ENCODE measurements at regions not wholly inside any gene's neighbourhood (a gene's known extent, or its start where the extent isn't known, plus 50 kb on each side); places are given as distances from the start of the nearest gene placed in this dataset.
"Not testable (repeated sequence)": the region's sequence is repeated elsewhere in the genome, so short reads cannot be mapped to it uniquely, and the experiment has no call there.

GRCh38 chr2:64934530-64934929 lies 54.7 kb upstream of the SLC1A4 start:
- no peak for TF ChIP-seq CTCF (IDR thresholded peaks at IDR 0.05; ENCODE audit: partially characterized antibody, unreplicated experiment)
- peaks cover 5% of the 10 kb centered on the region for H3K27me3 Mint-ChIP-seq (ENCODE audit: unreplicated experiment)
- no peak overlapping the region for H3K4me3 Mint-ChIP-seq (ENCODE audit: unreplicated experiment)
- no peaks in the 10 kb centered on the region for H3K36me3 Mint-ChIP-seq (ENCODE audit: unreplicated experiment)
- H3K4me1 Mint-ChIP-seq (ENCODE audit: low read depth, unreplicated experiment) = no peaks in the 10 kb centered on the region
- no peak for DNase-seq
- no peaks in the 10 kb centered on the region for H3K9me3 Mint-ChIP-seq (ENCODE audit: unreplicated experiment)
- H3K27ac Mint-ChIP-seq (ENCODE audit: unreplicated experiment) = no peak overlapping the region

GRCh38 chr2:64936809-64937208 lies 52.4 kb upstream of the SLC1A4 start:
- no peak overlapping the region for H3K27ac Mint-ChIP-seq (ENCODE audit: unreplicated experiment)
- no peaks in the 10 kb centered on the region for H3K36me3 Mint-ChIP-seq (ENCODE audit: unreplicated experiment)

GRCh38 chr2:64937314-64937686 lies 51.9 kb upstream of the SLC1A4 start:
- H3K9me3 Mint-ChIP-seq (ENCODE audit: unreplicated experiment); H3K4me1 Mint-ChIP-seq (ENCODE audit: low read depth, unreplicated experiment); H3K27ac Mint-ChIP-seq (ENCODE audit: unreplicated experiment); DNase-seq; H3K4me3 Mint-ChIP-seq (ENCODE audit: unreplicated experiment); H3K27me3 Mint-ChIP-seq (ENCODE audit: unreplicated experiment); H3K36me3 Mint-ChIP-seq (ENCODE audit: unreplicated experiment): not testable (repeated sequence)

More at GRCh38 chr2:64936809-64937208, 52.4 kb upstream of the SLC1A4 start:
- no peak for DNase-seq
- Mint-ChIP-seq H3K9me3 (ENCODE audit: unreplicated experiment) (no peaks in the 10 kb centered on the region), H3K4me1 (ENCODE audit: low read depth, unreplicated experiment) (no peaks in the 10 kb centered on the region), H3K4me3 (ENCODE audit: unreplicated experiment) (no peak overlapping the region), H3K27me3 (ENCODE audit: unreplicated experiment) (peaks cover 5% of the 10 kb centered on the region)
- TF ChIP-seq CTCF (IDR thresholded peaks at IDR 0.05; ENCODE audit: partially characterized antibody, unreplicated experiment) = no peak

- no peak for DNase-seq
- no peaks in the 10 kb centered on the region for H3K9me3 Mint-ChIP-seq (ENCODE audit: unreplicated experiment)
- H3K4me1 Mint-ChIP-seq (ENCODE audit: low read depth, unreplicated experiment) = no peaks in the 10 kb centered on the region
- peaks cover 5% of the 10 kb centered on the region for H3K27me3 Mint-ChIP-seq (ENCODE audit: unreplicated experiment)
- no peak overlapping the region for H3K4me3 Mint-ChIP-seq (ENCODE audit: unreplicated experiment)
- no peaks in the 10 kb centered on the region for H3K36me3 Mint-ChIP-seq (ENCODE audit: unreplicated experiment)
- TF ChIP-seq CTCF (IDR thresholded peaks at IDR 0.05; ENCODE audit: partially characterized antibody, unreplicated experiment) = no peak
- H3K27ac Mint-ChIP-seq (ENCODE audit: unreplicated experiment) = no peak overlapping the region
Measured at GRCh38 chr2:64937687-64938491, 51.3 kb upstream of the SLC1A4 start.

- peaks cover 5% of the 10 kb centered on the region for H3K27me3 Mint-ChIP-seq (ENCODE audit: unreplicated experiment)
- H3K27ac Mint-ChIP-seq (ENCODE audit: unreplicated experiment) = no peak overlapping the region
- DNase-seq = no peak
- no peaks in the 10 kb centered on the region for H3K4me1 Mint-ChIP-seq (ENCODE audit: low read depth, unreplicated experiment)
- H3K36me3 Mint-ChIP-seq (ENCODE audit: unreplicated experiment) = no peaks in the 10 kb centered on the region
- H3K9me3 Mint-ChIP-seq (ENCODE audit: unreplicated experiment) = no peaks in the 10 kb centered on the region
- H3K4me3 Mint-ChIP-seq (ENCODE audit: unreplicated experiment) = no peak overlapping the region
- no peak for TF ChIP-seq CTCF (IDR thresholded peaks at IDR 0.05; ENCODE audit: partially characterized antibody, unreplicated experiment)
Measured at GRCh38 chr2:64938607-64939285, 50.5 kb upstream of the SLC1A4 start.
